ENCODE measurements at regions not wholly inside any gene's neighbourhood (a gene's known extent, or its start where the extent isn't known, plus 50 kb on each side); places are given as distances from the start of the nearest gene placed in this dataset.

- DNase-seq (ENCODE audit: low spot score), result no peak
These were observed 269.9 kb downstream of the MTRR start for GRCh38 chr5:8138884-8139283.

- no peak for DNase-seq (ENCODE audit: low spot score)
These were observed 281.8 kb downstream of the MTRR start for GRCh38 chr5:8150791-8151190.

- DNase-seq (ENCODE audit: low spot score), result no peak
These were observed 287.8 kb downstream of the MTRR start for GRCh38 chr5:8156706-8157105.

GRCh38 chr5:8157320-8157822, 288.4 kb downstream of the MTRR start:
- DNase-seq (ENCODE audit: low spot score), result no peak

GRCh38 chr5:8176101-8176693, 307.2 kb downstream of the MTRR start:
- DNase-seq (ENCODE audit: low spot score), result no peak

GRCh38 chr5:8184455-8185063, 315.6 kb downstream of the MTRR start:
- peak; percentile 30 for DNase-seq (ENCODE audit: low spot score)

- no peak for DNase-seq (ENCODE audit: low spot score)
These were observed 316.9 kb downstream of the MTRR start for GRCh38 chr5:8185852-8186251.

- no peak for DNase-seq (ENCODE audit: low spot score)
These were observed 320.1 kb downstream of the MTRR start for GRCh38 chr5:8188874-8189565.

GRCh38 chr5:8192840-8193239, 323.9 kb downstream of the MTRR start:
- DNase-seq (ENCODE audit: low spot score), result no peak

- DNase-seq (ENCODE audit: low spot score), result no peak
These were observed 327.1 kb downstream of the MTRR start for GRCh38 chr5:8196061-8196460.

GRCh38 chr5:8208307-8208706, 339.4 kb downstream of the MTRR start:
- no peak for DNase-seq (ENCODE audit: low spot score)

GRCh38 chr5:8209500-8209899, 340.6 kb downstream of the MTRR start:
- no peak for DNase-seq (ENCODE audit: low spot score)

- DNase-seq (ENCODE audit: low spot score), result no peak
These were observed 344.8 kb downstream of the MTRR start for GRCh38 chr5:8213701-8214240.

- no peak for DNase-seq (ENCODE audit: low spot score)
These were observed 348.0 kb downstream of the MTRR start for GRCh38 chr5:8216921-8217320.

GRCh38 chr5:8226148-8226547, 357.2 kb downstream of the MTRR start:
- DNase-seq (ENCODE audit: low spot score), result no peak

GRCh38 chr5:8227112-8227511, 358.2 kb downstream of the MTRR start:
- no peak for DNase-seq (ENCODE audit: low spot score)

GRCh38 chr5:8229551-8229950, 360.6 kb downstream of the MTRR start:
- DNase-seq (ENCODE audit: low spot score), result no peak

GRCh38 chr5:8230868-8231267, 361.9 kb downstream of the MTRR start:
- DNase-seq (ENCODE audit: low spot score), result no peak

GRCh38 chr5:8233479-8233878, 364.5 kb downstream of the MTRR start:
- no peak for DNase-seq (ENCODE audit: low spot score)

- no peak for DNase-seq (ENCODE audit: low spot score)
These were observed 365.3 kb downstream of the MTRR start for GRCh38 chr5:8234179-8234770.

- no peak for DNase-seq (ENCODE audit: low spot score)
These were observed 369.1 kb downstream of the MTRR start for GRCh38 chr5:8238080-8238479.

GRCh38 chr5:8239198-8239597, 370.2 kb downstream of the MTRR start:
- DNase-seq (ENCODE audit: low spot score), result no peak

GRCh38 chr5:8239646-8240045, 370.7 kb downstream of the MTRR start:
- no peak for DNase-seq (ENCODE audit: low spot score)
